HG03060 (cell line): ENCODE measurements at regions not wholly inside any gene's neighbourhood (a gene's known extent, or its start where the extent isn't known, plus 50 kb on each side); places are given as distances from the start of the nearest gene placed in this dataset.
A peak's percentile ranks its signal among the peaks of the same experiment; 100 is the strongest.
"Not testable (repeated sequence)": the region's sequence is repeated elsewhere in the genome, so short reads cannot be mapped to it uniquely, and the experiment has no call there.

Experiments
- ATAC-seq: cut with Tn5 transposase; IDR thresholded peaks from one replicate; pipeline ENCODE4 v1.9.1; 2021; ENCODE audit warnings: low read depth, moderate number of reproducible peaks; ENCODE audit not compliant: unreplicated experiment

DNA sequence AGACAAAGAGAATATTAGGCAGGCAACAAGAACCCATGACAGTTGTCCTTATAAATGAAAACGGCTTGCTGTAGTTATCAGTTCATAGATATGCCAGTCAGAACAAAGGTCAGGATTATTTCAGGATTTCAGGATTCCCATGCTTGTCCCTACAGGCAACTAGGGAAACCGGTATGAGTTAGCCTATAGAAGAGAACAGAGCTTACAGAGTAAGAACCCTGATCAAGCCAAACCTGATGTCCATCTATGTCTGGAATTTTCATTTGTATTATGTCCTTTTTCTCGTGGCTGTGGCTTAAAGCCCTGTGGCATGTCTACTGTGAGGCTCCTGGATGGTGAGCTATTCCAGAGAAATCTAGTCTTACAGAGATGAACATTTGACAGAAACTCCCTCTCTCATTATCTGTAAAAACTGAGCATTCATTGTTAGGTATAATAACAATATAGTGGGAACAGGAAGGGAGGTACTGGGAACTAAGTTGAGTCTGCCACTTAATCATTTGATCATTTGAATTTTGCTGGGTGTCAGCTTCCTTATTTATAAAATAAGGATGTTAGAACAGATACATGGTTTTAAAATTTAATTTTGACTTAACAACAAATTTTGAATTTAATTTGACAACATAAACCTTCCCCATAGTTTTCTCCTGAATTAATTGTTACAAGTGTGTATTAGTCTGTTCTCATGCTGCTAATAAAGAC lies 129.5 kb upstream of the KLF3 start:
- ATAC-seq = no peak

- ATAC-seq = not testable (repeated sequence)
Measured at GRCh38 chr4:38535071-38535470, 128.9 kb upstream of the KLF3 start.

GRCh38 chr4:38535717-38536116 lies 128.3 kb upstream of the KLF3 start:
- no peak for ATAC-seq

DNA sequence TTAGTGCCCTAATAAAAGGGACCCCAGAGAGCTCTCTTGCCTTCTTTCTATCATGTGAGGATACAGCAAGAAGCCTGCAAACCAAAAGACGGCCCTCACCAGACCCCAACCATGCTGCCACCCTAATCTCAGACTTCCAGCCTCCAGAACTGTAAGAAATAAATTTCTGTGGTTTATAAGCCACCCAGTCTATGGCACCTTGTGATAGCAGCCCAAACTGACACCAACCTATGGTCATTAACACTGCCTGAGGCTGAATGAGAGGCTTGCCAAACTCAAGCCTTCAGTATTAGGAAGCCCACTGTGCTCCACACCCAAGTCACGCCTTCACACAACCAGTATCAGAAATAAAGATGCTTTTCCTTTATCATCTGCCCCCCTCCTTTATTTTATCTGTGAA lies 127.3 kb upstream of the KLF3 start:
- no peak for ATAC-seq

GRCh38 chr4:38537666-38538065 lies 126.3 kb upstream of the KLF3 start:
- ATAC-seq = no peak

GRCh38 chr4:38538517-38538916 lies 125.5 kb upstream of the KLF3 start:
- ATAC-seq = no peak

DNA sequence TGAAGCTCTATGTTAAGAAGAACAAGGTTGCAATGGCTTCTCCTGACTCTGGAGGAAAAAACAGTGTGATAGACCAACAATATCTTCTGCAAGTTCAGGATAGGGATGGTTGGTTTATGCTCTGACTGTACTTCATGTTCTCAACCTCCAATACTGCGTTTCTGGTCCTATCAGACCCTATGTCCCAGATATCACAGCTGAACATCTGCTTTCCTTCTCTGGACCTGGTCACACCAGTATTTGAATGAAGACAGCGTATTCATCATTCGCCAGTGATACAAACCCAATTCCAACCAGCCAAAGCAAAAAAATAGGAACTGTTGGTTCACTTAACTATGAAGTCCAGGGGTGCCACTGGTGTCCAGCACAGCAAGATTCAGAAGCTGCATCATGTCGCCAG lies 124.5 kb upstream of the KLF3 start:
- ATAC-seq = no peak

GRCh38 chr4:38547052-38547451 lies 116.9 kb upstream of the KLF3 start:
- no peak for ATAC-seq

DNA sequence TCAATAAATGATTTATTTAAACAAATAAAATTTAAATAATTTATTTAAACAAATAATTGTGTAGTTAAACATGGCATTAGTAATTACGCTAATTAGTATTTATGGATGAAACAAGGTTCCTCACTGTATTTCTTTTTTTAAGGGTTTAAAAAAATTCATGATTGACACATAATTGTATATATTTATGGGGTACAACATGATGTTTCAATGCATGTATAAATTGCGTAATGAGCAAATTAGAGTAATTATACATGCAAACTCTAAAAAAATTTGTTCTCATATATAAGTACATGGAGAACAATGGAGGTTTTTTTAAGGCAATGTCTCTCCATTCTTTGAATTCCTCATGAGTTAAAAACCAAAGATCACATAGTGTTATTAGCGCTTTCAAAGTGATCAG lies 115.7 kb upstream of the KLF3 start:
- ATAC-seq = no peak

DNA sequence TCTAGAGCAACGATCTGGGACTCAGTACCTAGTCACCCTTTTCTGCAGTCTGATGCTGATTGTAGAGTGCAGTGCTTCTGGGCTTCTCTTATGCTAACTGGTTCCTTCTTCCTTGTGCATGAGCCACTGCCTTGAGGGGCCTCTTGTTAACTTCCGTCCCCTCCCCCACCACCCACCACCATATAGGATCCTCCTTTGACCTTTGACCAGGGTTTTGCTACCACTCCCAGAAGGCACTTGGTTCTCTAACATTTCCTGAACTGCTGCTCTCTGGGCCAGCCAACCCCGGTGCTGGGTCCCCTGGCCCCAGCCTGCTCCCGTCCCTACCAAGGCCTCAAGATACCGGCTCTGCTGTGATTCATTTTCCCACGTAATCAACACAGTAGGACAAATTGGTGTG lies 104.6 kb upstream of the KLF3 start:
- ATAC-seq = no peak

GRCh38 chr4:38560340-38560739 lies 103.7 kb upstream of the KLF3 start:
- no peak for ATAC-seq

GRCh38 chr4:38560768-38561558 lies 103.0 kb upstream of the KLF3 start:
- ATAC-seq = peak; percentile 80

DNA sequence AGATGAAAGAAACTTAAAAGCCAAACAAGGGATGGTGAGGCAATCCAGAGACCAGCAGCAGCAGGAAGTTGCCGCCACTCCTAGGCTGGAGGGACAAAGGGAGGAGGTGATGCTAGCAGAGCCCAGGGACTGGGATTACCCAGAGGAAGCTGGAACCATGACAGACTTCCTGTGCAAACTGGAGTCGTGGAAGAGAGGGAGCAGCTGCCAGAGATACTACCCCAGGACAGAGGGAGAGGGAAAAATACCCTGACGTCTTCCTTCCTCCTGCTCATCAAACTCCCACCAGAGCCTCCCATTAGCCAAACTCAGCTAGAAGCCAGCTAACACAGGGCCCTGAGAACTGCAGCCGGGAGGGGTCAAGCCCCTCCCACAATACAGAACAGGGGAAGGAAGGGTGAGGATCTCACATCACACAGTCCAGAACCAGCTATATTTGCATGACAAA lies 101.2 kb upstream of the KLF3 start:
- no peak for ATAC-seq

- no peak for ATAC-seq
Measured at GRCh38 chr4:38563707-38564495, 100.1 kb upstream of the KLF3 start.

DNA sequence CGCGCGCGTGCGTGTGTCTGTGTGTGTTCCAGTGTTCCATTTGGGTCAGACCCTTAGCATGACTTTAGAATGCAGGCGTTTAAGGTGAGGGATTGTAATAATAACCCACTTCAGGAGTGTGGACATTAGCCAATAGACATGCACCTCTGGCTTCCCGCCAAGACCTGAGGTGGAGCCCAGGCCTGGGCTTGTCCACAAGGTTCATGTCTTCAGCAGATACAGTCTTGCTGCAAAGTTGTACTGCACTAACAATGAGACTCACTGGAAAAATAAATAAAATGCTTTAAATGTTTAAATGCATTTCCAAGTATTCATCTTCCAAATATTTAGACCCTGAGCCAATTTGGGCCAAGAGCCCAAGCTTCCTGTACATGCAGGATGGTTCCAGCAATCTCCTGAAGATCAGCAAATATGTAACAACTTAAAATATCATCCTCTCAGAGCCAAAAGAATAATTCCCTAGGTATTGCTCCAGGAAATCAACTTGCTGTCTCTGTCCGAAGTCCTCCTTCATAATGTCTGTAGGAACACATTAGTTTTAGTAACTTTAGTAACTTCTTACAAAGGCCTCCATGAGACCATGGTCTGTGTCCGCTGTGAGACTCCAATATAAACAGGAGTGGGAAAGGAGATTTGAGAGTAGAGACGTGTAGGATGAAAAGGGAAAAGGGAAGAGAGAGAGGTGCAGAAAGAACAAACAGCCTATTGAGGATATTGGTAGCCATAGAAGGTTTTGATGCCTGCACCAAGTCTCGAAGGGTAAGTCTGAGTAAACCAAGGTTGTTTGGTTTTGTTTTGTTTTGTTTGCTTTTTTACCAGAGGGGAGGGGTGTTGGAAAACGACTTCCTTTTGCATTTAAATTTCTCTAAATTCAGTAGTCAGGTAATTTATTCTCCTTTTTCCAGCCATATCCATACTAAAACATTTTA lies 98.5 kb upstream of the KLF3 start:
- no peak for ATAC-seq

DNA sequence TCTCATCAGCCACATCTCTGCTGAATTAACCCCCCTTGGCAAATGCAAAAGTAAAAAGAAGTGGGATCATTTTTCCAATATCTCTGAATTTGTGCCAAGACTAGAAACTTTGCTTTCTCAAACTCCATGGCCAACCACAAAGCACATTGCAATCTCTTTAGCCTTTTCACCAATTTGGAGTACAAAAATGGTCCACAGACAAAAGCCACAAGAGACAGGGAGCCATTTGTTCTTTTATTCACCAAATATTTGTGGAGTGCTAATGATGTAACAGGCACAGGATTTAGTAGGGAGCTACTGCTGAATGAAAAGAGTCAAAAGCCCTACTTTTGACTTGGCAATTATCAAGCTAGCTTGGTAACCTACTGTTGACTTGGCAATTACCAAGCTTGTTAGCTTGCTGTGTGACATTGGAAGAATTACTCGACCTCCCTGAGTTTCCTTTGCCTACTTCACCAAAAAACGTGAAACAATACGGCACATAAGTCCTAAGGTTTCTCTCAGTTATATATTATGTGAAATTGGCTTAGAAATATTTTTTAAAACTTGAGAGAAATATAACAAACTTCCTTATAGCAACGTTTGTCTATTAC lies 97.1 kb upstream of the KLF3 start:
- no peak for ATAC-seq

DNA sequence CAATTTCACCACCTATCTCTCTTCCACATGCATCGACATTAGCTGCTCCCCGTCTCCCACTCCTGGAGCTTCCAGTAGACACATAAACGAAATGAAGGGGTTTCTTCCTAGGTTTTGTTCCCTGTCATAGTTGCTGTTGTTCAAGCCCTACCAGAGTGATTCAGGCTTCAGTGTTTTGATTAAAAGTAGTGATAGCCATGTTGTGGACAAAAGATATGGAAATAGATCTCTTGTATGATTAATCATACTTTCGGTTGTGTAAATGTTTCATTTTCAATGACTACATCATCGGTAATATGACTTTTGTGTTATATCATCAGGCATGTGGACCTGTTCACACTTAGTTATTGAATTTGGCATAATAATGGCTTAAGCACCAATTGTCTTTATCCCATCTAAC lies 96.5 kb upstream of the KLF3 start:
- ATAC-seq = no peak

- ATAC-seq = no peak
Measured at GRCh38 chr4:38568768-38569167, 95.2 kb upstream of the KLF3 start.

- no peak for ATAC-seq
Measured at GRCh38 chr4:38570647-38571276, 93.2 kb upstream of the KLF3 start.
